ENCODE measurements at regions not wholly inside any gene's neighbourhood (a gene's known extent, or its start where the extent isn't known, plus 50 kb on each side); places are given as distances from the start of the nearest gene placed in this dataset.

DNA sequence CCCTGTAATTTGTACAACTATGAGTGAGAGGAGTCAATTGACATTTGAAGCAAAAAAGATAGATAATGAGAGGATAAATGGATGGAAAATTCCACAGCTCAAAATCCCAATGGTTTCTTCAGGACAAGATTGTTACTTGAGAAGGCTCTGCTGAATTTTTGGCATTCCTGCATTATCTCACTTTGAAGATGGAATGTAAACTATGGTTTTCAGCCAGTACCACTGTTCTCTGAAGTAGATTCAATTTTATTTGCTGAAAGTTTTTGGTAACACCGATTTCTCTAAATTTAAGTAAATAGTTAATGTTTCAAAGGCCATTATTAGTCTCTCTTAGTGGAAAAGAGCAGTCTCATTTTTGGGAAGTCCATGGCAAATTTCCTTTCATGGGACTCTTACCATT is 121.9 kb upstream of the SLC38A2 start:
- H3K56ac ChIP-seq (ENCODE audit: extremely low read depth, insufficient read depth, low read length) = peak overlapping the region; percentile 99
- no CpG with 5 or more reads among the region's 1 CpG for WGBS, 2 experiments (ENCODE audit: extremely low coverage in 2 of 2, insufficient read length in 1 of 2)
- H3K27me3 ChIP-seq (ENCODE audit: control insufficient read depth, insufficient read depth, low read length) = no peaks in the 10 kb centered on the region
- peak overlapping the region; percentile 100 for H2BK20ac ChIP-seq (ENCODE audit: low read depth, low read length)
- H2AK9ac ChIP-seq (replicated peaks; ENCODE audit: low read depth, low read length, poor library complexity) = no peak overlapping the region
- peak overlapping the region; percentile 100 for H2BK5ac ChIP-seq (ENCODE audit: low read depth, low read length, poor library complexity, severe bottlenecking)
- peaks cover 7% of the 10 kb centered on the region for H3K9me1 ChIP-seq (ENCODE audit: insufficient read depth, low read length)
- peak overlapping the region; percentile 100 for H2BK120ac ChIP-seq (ENCODE audit: low read depth, low read length)
- peak overlapping the region; percentile 99; the same call in 1 of the 2 replicates for H4K91ac ChIP-seq (ENCODE audit: insufficient read depth, low read depth, low read length)
- ChIA-PET CTCF (no interaction called here), POLR2A (ENCODE audit: unreplicated experiment) (interaction anchor here (0.6 to 1.2 kb wide), 3 partner anchors 62 to 127 kb away, joined by 3 read pairs; no protein-coding TSS in a partner anchor)
- intact Hi-C loops (cut with micrococcal nuclease) = loop anchor here (2.0 to 10.0 kb wide), 6 partner anchors 62 to 528 kb away; partner anchors contain the start of genes SLC38A1 and SLC38A2
- TF ChIP-seq RAD21 (IDR thresholded peaks at IDR 0.05; ENCODE audit: low read length) = 0 out of 2 replicates have a peak, but pooled peaks have one; percentile 5
- TF ChIP-seq SMC3 (IDR thresholded peaks at IDR 0.05; ENCODE audit: low read depth, low read length) = no peak
- no peak for TF ChIP-seq MXI1 (IDR thresholded peaks at IDR 0.05; ENCODE audit: borderline replicate concordance, low read depth, low read length)
- in situ Hi-C loops (cut with MboI; ENCODE audit: low sequenced_read_pairs) = loop anchor here (10.0 kb wide), 1 partner anchor 110 kb away; no protein-coding TSS in a partner anchor
- H3K4me2 ChIP-seq (ENCODE audit: low read depth, low read length) = peak overlapping the region; percentile 58
- no peak overlapping the region for H2AFZ ChIP-seq (replicated peaks; ENCODE audit: low read length, poor library complexity)
- dilution Hi-C loops (cut with HindIII; ENCODE audit: low sequenced_read_pairs, unreplicated experiment) = no loop called here
- no peak overlapping the region for H3K4me3 ChIP-seq (ENCODE audit: insufficient read depth, low read depth, low read length)
- BruUV-seq (replicated peaks) = no TSS peak
- H3K4ac ChIP-seq (ENCODE audit: low read depth, low read length) = peak overlapping the region; percentile 100
- no peaks in the 10 kb centered on the region for H3K9me3 ChIP-seq (ENCODE audit: control insufficient read depth, insufficient read depth, low read length)
- H2BK15ac ChIP-seq (ENCODE audit: low read depth, low read length) = peak overlapping the region; percentile 98; the same call in 2 of the 3 replicates
- H3K4me1 ChIP-seq (ENCODE audit: control insufficient read depth, insufficient read depth, low read length) = peaks cover 27% of the 10 kb centered on the region
- no peaks in the 10 kb centered on the region for H3K36me3 ChIP-seq (ENCODE audit: control insufficient read depth, insufficient read depth, low read length)
- no peaks in the 10 kb centered on the region for H4K20me1 ChIP-seq (ENCODE audit: insufficient read depth, low read length)
- peak overlapping the region; percentile 100 for H3K14ac ChIP-seq (replicated peaks; ENCODE audit: low read depth, low read length)
- peak overlapping the region; percentile 99; the same call in 1 of the 2 replicates for H3K27ac ChIP-seq (ENCODE audit: insufficient read depth, low read length)
- H3K18ac ChIP-seq (ENCODE audit: low read depth, low read length) = peak overlapping the region; percentile 100
- H4K5ac ChIP-seq (ENCODE audit: low read depth, low read length) = peak overlapping the region; percentile 100
- peak overlapping the region; percentile 66 to 100 for H4K8ac ChIP-seq (ENCODE audit: low read depth in 2 of 2, low read length in 2 of 2)
- H3K23ac ChIP-seq (ENCODE audit: low read depth, low read length) = peak overlapping the region; percentile 100; the same call in 1 of the 2 replicates
- ATAC-seq (ENCODE audit: low read depth) (peak; percentile 59), DNase-seq (peak; percentile 85)
- H3K79me1 ChIP-seq (ENCODE audit: low read depth in 1 of 2, low read length in 2 of 2) = peaks cover 7 to 39% of the 10 kb centered on the region in 2 experiments; a peak in 3 of 4 replicates
- H2AK5ac ChIP-seq (ENCODE audit: low read depth, low read length) = 0 out of 2 replicates have a peak overlapping the region, but pooled peaks have one; percentile 100
- peak overlapping the region; percentile 58; the same call in 1 of the 2 replicates for H3K9ac ChIP-seq (ENCODE audit: low read depth, low read length)

All from IMR-90 (cell line).